DMS79 treated with DMSO at 0.1 percent for 48 hours (cell line): ENCODE measurements at regions not wholly inside any gene's neighbourhood (a gene's known extent, or its start where the extent isn't known, plus 50 kb on each side); places are given as distances from the start of the nearest gene placed in this dataset.
"Not testable (repeated sequence)": the region's sequence is repeated elsewhere in the genome, so short reads cannot be mapped to it uniquely, and the experiment has no call there.

Source experiments
- DNase-seq: peaks from one replicate; lab custom pipeline; 2025; lab: John Stamatoyannopoulos, UW

DNA sequence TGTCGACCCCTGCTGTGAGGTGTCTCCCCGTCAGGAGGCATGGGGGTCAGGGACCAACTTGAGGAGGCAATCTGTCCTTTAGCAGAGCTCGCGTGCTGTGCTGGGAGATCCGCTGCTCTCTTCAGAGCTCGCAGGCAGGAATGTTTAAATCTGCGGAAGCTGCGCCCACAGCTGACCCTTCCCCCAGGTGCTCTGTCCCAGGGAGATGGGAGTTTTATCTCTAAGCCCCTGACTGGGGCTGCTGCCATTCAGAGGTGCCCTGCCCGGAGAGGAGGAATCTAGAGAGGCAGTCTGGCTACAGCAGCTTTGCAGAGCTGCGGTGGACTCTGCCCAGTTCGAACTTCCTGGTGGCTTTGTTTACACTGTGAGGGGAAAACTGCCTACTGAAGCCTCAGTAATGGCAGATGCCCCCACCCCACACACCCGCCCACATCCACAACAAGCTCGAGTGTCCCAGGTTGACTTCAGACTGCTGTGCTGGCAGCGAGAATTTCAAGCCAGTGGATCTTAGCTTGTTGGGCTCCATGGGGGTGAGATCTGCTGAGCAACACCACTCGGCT is 133.1 kb downstream of the CENPC start:
- not testable (repeated sequence) for DNase-seq

DNA sequence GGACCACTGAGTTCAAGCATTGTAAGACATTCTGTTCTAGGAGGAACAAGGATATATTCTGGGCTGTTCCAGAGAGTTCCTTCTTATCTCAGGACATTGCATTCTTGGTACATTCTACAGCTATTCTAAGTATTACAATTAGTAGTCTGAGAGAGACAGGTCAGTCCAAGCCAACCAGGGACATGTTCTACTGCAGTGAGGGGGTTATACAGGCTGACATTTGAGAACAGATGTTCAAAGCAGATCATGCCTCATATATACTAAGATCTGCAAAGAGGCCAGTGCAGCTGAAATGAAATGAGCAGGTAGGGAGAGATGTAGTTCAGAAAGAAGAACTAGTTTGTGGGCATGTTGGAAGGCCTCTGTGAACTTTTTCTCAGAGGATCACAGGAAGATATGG is 142.0 kb downstream of the CENPC start:
- DNase-seq, result no peak

DNA sequence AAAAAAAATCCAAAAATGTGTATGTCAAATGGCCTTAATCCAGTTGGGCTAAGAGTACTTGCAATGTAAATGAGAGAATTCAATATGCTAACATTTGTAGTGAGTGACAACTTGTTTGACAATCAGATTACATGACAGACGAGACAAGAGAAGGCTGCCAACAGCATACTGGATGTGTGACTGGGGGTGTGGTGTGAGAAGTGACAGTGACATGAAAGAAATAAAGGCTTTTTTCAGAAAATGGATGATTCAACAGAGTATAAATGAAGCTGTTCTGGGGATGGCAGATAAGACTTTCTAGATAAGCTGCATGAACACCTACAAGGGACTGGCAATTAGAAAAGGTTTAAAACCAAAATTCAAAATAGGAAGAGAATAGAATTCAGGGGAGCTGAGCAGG is 143.4 kb downstream of the CENPC start:
- DNase-seq, result no peak

DNA sequence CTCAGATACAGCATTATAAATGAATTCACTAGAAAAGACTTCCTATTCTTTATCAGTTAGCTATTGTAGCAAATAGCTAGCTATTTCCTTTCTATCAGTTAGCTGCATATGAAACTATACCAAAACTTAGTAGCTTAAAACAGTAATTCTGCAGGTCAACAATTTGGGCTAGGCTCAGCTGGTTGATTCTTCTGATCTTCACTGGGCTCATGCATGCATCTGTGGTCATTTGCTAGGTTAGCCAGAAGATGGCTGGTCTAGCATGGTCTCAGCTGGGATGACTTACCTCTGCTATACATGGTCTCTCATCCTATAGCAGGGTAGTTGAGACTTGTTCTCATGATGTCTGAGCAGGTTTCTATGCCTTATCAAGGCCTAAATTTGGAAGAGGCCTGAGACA is 147.4 kb downstream of the CENPC start:
- DNase-seq, result no peak

DNA sequence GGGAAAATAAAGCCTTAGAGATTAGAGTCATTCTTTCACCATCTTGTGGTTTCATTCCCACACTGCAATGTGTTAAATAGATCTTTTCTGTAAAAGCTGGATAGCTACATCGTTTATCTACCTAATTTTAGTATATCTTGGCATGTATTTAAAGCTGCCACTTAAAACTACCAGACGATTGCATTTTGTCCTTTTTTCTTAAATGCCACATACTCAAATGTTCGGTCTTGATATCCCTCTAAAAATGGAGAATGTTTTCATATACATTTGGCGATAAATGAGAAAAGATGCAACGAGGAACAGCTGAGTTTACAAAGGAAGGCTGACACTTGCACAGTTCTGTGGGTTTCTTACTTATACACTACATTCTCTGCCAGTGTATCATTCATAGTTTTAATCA is 148.3 kb downstream of the CENPC start:
- DNase-seq, result no peak

DNA sequence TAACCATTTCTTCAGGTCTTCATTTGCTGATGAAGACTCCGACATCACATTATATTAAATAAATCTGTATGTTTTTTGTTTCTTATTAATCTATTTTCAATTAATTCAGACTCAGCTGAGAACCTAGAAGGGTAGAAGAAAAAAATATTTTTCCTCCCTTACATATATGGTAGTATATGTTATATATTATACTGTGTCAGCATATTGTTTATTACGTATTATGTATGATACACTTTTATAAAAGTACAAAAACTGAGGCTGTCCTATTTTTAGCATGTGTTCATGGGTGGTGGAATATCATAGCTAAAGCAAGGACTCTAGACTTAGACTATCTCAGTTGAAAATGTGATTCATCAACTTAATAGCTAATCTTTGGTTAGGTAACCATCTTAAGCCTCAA is 149.3 kb downstream of the CENPC start:
- DNase-seq, result no peak

DNA sequence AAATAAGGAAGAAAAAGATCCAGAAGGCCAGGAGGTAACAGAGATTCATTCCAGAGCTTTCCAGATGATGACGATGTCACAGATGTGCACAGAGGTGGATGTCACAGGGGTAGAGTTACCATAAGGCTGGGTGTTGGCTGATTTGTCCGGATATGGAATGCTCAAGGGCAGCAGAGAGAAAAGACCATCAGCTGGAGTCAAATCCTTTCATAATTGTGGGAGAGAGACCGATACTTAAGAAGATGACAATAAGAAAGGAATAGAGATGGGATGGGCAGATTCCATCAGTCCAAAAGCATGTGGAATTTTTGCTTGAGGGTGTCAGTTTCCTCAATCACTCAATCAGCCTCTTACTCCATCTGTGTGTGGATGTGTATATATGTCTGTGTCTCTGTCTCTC is 150.4 kb downstream of the CENPC start:
- DNase-seq, result no peak

DNA sequence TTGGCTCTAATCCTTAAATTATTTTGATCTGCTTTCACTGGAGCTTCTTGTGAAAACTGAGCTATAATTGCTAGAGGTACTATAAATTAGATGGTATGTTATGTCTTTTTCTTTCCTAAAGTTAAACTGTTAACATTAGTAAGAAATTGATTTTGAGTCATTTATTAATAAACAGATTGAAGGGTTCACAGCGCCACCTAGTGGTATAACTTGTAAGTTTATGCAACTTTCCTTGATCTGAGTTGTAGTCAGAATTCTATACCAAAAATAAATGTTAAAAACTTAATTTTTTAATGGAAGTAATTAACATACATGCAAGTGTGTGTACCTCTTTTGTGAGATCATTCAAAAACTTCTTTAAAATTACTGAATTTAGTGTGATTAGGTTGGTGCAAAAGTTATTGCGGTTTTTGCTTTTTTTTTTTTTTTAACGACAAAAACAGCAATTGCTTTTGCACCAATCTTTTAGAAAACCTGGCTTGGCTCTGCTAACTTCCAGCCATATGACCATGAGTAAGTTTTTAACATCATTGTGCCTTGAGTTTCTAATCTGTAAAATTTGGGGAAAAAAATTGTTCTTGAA is 151.5 kb downstream of the CENPC start:
- peak; percentile 11 for DNase-seq

DNA sequence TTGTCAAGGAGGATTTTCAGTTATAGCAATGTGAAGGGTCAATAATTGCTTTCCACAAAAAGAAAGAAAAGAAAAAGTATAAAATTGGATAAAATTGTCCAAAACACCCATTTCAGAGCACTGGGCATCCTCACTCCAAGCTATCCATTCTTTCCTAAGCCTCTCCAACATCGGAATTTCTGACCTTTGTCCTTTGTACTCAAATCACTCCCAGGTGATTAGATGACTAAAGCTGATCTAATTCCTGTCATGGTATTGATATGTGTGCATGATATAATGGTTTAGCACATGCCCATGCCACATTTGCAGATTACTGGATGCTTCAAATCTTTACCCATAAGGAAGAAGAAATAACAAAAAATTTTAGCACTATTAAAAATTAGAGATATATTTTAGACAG is 152.3 kb downstream of the CENPC start:
- DNase-seq, result no peak

DNA sequence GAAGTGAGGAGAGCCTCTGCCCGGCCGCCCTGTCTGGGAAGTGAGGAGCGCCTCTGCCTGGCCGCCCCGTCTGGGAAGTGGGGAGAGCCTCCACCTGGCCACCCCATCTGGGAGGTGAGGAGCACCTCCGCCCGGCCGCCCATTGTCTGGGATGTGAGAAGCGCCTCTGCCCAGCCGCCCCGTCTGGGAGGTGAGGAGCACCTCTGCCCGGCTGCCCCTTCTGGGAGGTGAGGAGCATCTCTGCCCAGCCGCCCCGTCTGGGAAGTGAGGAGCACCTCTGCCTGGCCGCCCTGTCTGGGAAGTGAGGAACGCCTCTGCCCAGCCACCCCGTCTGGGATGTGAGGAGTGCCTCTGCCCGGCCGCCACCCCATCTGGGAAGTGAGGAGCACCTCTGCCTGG is 163.9 kb downstream of the CENPC start:
- not testable (repeated sequence) for DNase-seq

DNA sequence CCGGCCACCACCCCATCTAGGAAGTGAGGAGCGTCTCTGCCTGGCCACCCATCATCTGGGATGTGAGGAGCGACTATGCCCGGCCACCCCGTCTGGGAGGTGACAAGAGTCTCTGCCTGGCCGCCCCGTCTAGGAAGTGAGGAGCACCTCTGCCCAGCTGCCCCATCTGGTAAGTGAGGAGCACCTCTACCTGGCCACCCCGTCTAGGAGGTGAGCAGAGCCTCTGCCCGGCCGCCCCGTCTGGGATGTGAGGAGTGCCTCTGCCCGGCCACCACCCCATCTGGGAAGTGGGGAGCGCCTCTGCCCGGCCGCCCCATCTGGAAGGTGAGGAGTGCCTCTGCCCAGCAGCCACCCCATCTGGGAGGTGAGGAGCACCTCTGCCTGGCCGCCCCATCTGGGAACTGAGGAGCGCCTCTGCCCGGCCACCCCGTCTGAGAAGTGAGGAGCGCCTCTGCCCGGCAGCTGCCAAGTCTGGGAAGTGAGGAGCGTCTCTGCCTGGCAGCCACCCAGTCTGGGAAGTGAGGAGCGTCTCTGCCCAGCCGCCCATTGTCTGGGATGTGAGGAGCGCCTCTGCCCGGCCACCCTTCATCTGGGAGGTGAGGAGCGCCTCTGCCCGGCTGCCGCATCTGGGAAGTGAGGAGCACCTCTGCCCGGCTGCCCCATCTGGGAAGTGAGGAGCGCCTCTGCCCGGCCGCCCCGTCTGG is 164.4 kb downstream of the CENPC start:
- DNase-seq, result not testable (repeated sequence)

DNA sequence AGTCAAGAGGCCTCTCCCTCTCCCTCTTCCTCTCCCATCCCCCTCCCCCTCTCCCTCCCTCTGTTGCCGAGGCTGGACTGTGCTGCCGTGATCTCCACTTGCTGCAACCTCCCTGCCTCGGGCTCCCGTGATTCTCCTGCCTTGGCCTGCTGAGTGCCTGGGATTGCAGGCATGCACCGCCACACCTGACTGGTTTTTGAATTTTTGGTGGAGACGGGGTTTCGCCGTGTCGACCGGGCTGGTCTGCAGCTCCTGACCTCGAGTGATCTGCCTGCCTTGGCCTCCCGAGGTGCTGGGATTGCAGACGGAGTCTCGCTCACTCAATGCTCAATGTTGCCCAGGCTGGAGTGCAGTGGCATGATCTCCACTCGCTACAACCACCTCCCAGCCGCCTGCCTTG is 165.1 kb downstream of the CENPC start:
- DNase-seq, result no peak

DNA sequence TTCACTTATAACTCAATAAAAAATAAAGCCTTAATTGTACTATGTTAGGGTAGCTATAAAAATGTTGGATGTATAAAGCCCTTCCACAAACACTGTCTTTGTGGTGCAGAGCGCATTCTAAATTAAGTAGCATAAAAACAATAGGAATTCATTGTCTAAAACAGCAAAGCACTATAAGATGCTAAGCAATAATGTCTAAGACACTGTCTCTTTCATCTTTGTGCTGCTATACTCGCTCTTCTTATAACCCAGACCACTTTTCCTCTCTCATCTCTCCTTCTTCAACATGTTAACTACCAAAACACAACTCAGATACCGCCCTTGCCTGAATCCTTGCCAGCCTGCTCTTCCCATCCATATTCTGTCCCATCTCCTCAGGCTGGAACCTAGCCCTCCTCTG is 170.0 kb downstream of the CENPC start:
- no peak for DNase-seq

DNA sequence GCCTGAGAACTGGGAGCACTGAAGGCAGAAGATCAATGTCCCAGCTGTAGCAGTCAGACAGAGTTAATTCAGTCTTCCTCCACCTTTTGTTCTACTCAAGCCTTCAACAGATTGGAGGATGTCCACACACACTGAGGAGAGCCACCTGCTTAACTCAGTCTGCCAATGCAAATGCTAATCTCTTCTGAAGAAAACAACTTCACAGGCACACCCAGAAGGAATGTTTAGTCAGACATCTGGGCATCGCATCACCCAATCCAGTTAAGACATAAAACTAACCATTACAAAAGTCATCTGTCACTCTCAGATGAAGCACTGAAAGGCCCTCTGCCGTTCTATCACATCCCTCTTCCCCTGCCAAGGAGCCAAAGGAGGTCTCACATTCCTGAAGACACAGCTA is 173.7 kb downstream of the CENPC start:
- no peak for DNase-seq

DNA sequence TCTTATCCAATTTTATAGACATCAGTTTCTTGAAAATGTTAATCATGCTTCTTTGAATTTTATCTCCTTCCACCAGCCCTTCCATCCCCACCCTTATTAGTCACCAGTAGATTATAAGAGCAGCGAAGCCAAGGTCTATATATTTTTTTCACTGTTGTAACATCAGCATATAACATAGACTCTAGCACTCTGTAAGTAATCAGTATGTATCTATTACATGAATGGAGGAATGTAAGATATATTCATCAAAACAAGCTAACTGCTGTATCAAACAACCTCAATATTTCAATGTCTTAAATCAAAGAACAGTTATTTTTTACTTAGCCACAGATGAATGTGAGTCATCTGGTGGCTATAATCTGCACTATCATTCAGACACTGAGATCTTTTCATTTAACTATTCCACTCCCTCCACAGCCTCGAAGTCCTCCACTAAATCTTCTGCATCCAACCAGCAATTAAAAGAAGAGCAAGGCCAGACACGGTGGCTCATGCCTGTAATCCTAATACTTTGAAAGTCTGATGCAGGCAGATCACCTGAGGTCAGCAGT is 178.9 kb downstream of the CENPC start:
- no peak for DNase-seq

DNA sequence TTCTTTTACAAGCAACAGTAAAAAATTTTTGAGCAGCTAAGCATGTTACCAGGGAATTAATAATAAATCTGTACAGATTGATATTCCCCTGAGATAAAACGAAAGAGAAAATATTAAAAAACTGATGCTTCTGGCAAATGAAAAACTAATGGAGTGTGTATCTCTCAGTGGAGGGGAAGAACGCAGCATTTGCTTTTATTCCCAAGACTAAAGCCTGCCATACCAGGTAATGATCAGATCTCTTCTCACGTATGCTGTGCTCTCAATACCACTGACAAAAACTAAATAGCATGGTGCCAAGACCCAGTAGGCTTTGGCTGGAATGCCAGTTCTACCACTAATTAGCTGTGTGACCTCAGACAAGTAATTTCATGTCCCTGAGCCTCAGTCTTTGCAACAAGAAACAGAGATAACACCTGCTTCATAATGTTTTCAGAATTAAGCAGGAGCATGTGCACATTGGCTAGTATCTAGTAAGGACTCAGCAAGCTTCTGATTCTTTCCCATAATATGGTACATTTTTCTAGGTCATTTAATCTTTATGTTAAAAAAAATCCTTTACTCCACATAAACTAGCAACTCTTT is 179.6 kb downstream of the CENPC start:
- DNase-seq, result no peak

DNA sequence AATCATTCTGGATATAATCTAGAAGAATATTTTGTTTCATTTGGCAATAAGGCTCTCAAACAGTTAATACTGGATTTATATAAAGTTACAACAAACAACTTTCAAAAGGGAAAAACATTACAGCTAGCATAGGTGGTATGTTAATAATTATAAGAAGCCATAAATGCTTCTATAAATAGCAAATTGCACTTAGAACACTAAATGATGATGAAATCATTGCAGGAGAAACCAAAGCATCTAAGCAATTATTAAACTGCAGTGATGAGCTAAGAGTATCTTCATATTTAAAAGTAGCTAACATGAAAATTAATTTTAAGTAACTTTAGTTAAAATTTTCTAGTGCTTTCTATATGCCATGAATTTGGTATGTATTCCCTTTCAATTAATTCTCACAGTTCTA is 189.5 kb downstream of the CENPC start:
- DNase-seq, result no peak

DNA sequence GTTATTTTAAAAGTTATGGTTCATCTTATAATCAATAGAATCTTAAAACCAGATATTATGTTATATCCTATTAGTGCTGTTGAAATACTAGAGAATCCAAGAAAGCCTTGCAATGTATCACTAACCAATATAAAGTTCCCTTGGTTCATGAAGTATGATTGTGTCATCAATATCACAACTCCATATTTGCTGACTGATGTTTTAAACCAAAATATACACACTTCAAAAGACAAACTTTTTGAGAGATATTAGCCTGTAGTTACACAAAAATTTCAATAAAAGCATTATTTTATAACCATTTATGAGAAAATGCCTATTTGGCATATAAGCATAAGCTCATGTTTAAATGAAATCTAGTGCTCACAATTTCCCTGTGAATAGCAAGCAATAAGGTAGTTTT is 198.6 kb downstream of the CENPC start:
- DNase-seq, result no peak

DNA sequence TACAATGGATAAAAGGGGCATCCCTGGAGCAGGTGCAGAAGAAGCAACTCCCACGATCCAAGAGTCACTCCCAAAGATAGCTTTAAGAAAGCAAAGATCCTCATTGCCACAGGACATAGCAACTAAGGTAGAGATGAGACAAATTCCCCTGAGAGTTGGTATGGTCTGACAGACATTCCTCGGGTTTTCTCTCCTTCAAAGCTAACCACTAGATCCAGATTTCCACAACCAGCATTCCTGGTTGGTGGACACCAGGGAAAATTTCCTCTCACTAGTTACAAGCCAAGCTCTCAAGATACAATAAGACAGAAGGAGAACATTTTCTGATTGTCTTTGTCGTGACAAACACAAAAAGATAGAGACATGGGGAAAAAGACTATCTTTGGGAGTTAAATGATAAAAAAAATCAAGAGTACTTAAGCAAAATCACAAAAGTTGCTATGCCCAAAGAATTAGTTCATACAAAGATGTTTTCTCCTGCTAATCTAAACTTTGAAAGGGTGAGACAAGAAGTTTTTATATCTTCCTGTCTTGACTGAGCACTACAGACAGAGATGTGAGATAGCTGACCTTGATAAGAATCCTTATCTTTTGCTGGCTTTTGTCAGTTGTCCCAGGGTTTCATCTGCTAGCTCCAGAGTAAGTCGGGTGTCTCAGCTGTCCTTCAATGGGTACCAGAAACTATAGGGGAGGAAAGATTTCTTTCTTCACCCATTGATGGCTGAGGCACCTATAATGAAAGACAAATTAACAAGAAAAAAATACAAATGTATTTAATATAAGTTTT is 200.5 kb downstream of the CENPC start:
- no peak for DNase-seq

DNA sequence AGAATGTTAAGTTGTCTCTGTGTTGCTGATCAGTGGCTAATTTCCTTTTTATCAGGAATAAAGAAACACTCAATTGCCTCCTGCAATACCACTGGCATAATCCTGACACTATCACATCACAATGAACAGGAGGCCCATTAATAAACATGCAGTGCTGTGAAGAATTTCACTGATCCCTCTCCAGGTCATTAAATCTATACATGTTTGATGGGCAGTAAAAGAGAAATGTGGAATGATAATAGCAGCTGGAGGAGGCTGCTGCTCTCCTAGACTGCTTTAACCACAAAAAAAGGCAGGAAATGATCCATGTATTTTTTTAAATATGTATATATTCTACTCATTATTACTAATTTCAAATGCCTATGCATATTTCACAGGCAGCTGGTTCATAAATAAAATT is 202.1 kb downstream of the CENPC start:
- no peak for DNase-seq

DNA sequence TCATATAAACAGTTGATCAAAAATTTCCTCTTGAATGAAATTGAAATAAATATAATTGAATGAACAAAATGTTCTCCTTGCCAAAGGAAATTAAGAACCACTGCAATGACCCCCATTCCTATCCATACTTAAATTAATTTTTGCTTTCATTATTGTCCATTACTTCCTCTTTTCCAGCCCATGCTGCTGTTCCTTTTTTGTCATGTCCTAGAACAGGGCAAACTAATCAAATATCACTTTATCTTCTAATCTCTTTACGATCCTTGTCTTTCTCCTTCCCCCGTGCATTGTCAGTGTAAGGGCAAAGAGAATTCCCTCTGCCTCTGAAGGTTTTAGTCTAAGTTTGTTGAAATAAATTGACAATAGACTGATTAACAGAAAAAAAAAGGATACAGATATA is 203.0 kb downstream of the CENPC start:
- DNase-seq, result no peak

DNA sequence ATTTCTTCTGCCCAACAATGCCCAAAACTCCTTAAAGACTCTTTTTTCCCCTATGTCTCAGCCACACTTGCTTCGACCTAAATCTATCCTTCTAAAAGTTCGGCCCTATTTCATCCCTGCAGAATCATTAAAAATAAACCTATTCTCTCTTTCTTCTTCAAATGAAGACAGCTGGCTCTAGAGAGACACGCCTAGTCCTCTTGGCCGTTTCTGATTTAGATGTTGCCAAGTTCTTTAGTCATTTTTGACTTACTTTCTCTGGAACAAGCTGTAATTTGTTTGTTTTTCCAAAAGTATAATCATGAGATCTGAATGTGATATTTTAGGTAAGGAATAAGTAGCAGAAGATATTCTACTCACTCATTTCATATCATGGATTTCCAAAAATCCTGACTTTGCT is 211.6 kb downstream of the CENPC start:
- no peak for DNase-seq
